ENCODE measurements at regions not wholly inside any gene's neighbourhood (a gene's known extent, or its start where the extent isn't known, plus 50 kb on each side); places are given as distances from the start of the nearest gene placed in this dataset.

GRCh38 chr10:120375666-120376065 is 81.4 kb upstream of the PLPP4 start:
- Histone ChIP-seq H4K20me1 (ENCODE audit: control insufficient read depth, insufficient read depth, insufficient read length) (no peaks in the 10 kb centered on the region), H3K23me2 (ENCODE audit: insufficient read length, low read depth, low read length, poor library complexity, severe bottlenecking) (no peaks in the 10 kb centered on the region), H3K79me2 (ENCODE audit: insufficient read depth, low read length) (no peaks in the 10 kb centered on the region), H2BK20ac (ENCODE audit: low read depth, low read length, poor library complexity, severe bottlenecking) (no peak overlapping the region), H2BK5ac (ENCODE audit: insufficient read length, low read length) (no peak overlapping the region), H3K23ac (ENCODE audit: insufficient read length, low read depth, low read length) (no peak overlapping the region), H3K4me2 (ENCODE audit: insufficient read depth, insufficient read length, low read length) (no peak overlapping the region), H3K79me1 (ENCODE audit: insufficient read depth, low read depth, low read length, poor library complexity, severe bottlenecking) (no peaks in the 10 kb centered on the region), H3K14ac (ENCODE audit: insufficient read depth, low read length) (no peak overlapping the region), H3K56ac (ENCODE audit: insufficient read length, low read depth, low read length) (no peak overlapping the region), H2AFZ (ENCODE audit: low read length) (no peak overlapping the region), H4K91ac (ENCODE audit: insufficient read length, low read depth, low read length) (no peak overlapping the region), H4K5ac (ENCODE audit: insufficient read length, low read depth, low read length) (no peak overlapping the region), H2BK12ac (ENCODE audit: insufficient read length, low read depth, low read length) (no peak overlapping the region), H3K9ac (ENCODE audit: extremely low read depth, insufficient read length, low read length) (no peak overlapping the region), H3T11ph (ENCODE audit: low read length) (no peak overlapping the region), H3K4me1 (ENCODE audit: insufficient read depth, low read length) (no peaks in the 10 kb centered on the region), H3K4ac (ENCODE audit: low read depth, low read length) (no peak overlapping the region), H3K27ac (ENCODE audit: insufficient read length, low read depth, low read length) (no peak overlapping the region), H2AK5ac (ENCODE audit: insufficient read length, low read length) (no peak overlapping the region), H2BK120ac (ENCODE audit: low read depth, low read length, poor library complexity, severe bottlenecking) (no peak overlapping the region), H3K27me3 (ENCODE audit: insufficient read depth, low read length) (no peaks in the 10 kb centered on the region), H2BK15ac (ENCODE audit: low read depth, low read length) (no peak overlapping the region), H3K18ac (ENCODE audit: insufficient read length, low read depth, low read length) (no peak overlapping the region), H3K9me3 (ENCODE audit: control insufficient read depth, low read depth, low read length) (no peaks in the 10 kb centered on the region), H4K8ac (replicated peaks; ENCODE audit: insufficient read length, low read depth, low read length) (no peak overlapping the region)
- H3K9me3 Mint-ChIP-seq: peaks cover 4 to 12% of the 10 kb centered on the region in 2 experiments; a peak in 3 of 5 replicates
- no peak overlapping the region for H3K4me3 Mint-ChIP-seq
- no CpG with 5 or more reads among the region's 4 CpGs for WGBS (ENCODE audit: extremely low coverage, insufficient read length, low lambda C conversion rate)
- H3K27ac Mint-ChIP-seq: no peak overlapping the region
- TF ChIP-seq CTCF (conservative IDR thresholded peaks at IDR 0.05): no peak
- H3K4me1 Mint-ChIP-seq: no peaks in the 10 kb centered on the region
- peaks cover 2% of the 10 kb centered on the region for H3K27me3 Mint-ChIP-seq (ENCODE audit: low read depth)
- no peak for DNase-seq
- H3K36me3 Mint-ChIP-seq (ENCODE audit: insufficient read depth in 1 of 3, low read depth in 3 of 3): peaks cover 0 to 4% (median 2%) of the 10 kb centered on the region in 3 experiments; a peak in 3 of 7 replicates

Measured in H9 (cell line).